ENCODE measurements at regions not wholly inside any gene's neighbourhood (a gene's known extent, or its start where the extent isn't known, plus 50 kb on each side); places are given as distances from the start of the nearest gene placed in this dataset.
A peak's percentile ranks its signal among the peaks of the same experiment; 100 is the strongest.

DNA sequence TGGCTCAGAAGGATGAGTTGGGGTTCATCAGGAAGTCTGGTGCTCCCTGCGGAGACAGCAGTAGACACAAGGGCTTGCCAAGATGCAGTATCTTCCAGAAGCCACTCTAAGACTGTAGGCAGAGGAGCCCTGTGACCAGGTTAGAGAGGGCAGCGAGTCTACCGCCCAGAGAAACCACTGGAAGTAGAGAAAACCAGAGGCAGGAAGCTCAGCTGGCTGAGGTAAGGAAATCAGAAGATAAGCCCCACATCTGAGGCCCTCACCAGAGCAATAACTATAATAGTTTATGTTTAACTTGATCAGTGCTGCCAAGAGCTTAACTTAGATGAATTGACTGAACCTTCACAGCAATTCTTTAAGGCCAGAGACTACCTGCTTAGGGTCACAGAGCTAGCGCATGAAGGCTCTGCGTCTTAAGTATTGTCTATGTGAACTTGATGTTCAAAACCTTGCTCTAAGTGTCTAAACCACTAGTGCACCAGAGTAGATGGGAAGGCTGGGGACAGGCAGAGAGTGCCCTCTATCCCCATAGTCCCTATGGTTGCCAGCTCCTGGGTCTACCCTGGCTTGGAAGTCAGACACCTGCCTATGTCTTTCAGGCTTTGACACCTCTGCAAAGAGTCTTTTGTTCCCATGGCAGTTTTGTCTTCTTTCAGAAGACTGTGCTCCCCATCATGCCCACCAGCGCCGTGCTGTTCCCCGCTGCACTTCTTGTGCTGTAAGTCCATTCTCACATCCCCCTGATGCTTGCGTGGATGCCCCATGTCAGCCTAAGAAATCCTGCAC lies 228.2 kb upstream of the KLF4 start:
- no peak for DNase-seq

DNA sequence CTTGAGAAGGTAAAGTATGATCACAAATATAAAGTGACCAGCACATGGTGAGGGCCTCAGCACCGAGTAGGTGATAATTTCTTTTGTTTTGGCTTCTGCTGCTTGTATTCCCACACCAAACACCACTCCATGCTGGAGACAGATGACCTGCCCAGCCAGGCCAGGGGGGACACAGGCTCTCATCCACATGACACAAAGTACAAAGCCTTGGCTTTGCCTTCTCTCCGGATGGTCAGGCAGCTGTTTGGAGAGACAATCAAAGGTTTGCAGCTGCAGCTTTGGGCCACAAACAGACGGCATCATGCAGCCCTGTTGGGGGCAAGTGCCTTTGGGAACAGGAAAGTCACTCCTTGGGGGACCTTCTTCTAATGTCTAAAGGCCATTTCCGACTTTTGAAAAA lies 226.2 kb upstream of the KLF4 start:
- DNase-seq: no peak

- no peak for DNase-seq
Observed at GRCh38 chr9:107713470-107713869, 223.9 kb upstream of the KLF4 start.

DNA sequence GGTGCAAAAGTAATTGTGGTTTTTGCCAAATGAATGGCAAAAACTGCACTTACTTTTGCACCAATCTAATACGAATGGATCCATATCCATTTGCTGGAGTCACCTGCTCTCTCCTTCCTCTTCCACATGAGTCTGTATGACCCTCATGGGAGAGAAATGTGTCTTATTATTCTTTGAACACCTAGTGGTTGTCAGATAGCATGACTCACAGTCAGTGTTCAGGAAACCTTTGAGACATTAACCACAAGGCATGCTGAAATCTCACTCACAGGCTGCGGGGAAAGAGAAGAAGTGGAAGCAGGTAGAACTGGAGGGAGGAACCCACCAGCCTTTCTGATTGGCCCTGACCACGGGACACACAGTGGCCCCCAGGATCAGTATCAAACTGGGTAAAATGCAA lies 222.8 kb upstream of the KLF4 start:
- no peak for DNase-seq

- peak; percentile 49 for DNase-seq
Observed at GRCh38 chr9:107711542-107711941, 222.0 kb upstream of the KLF4 start.

DNA sequence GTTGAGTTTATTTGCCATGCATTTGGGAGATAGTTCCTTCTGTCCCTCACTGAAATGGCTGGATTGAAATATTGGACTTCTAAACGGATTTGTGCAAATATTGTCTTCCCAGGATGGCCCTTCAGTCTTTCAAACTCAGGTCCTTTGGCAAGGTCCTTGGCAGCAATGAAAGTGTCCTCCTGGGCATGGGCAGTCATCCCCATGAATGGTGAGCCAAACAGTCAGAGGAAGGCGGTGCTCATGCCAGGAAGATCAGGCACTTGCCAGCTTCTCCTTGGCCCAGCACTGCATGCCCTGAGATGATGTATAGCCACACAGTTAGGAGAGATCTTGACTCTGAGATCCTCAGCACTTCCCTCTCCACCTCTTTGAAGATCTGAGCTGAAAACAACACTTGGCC lies 221.4 kb upstream of the KLF4 start:
- no peak for DNase-seq

DNA sequence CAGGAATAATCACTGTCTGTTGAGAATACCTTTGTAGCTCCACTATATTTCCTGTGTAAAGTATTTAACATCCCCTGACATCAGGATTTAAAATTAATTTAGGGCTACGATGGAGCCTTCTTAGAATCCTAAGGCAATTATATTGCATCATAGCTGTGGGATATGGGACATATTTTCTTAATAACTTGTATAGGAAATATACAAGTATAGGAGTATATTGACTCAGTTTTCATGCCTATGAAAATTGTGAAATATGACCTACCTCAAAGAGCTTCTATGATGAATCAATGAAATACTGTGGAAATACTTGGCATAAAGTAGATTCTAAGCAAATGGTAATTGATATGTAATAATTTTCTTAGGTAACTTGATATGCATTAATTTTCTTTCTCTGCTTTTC lies 221.0 kb upstream of the KLF4 start:
- no peak for DNase-seq

GRCh38 chr9:107708791-107709190 lies 219.2 kb upstream of the KLF4 start:
- no peak for DNase-seq

GRCh38 chr9:107707915-107708441 lies 218.4 kb upstream of the KLF4 start:
- no peak for DNase-seq

DNA sequence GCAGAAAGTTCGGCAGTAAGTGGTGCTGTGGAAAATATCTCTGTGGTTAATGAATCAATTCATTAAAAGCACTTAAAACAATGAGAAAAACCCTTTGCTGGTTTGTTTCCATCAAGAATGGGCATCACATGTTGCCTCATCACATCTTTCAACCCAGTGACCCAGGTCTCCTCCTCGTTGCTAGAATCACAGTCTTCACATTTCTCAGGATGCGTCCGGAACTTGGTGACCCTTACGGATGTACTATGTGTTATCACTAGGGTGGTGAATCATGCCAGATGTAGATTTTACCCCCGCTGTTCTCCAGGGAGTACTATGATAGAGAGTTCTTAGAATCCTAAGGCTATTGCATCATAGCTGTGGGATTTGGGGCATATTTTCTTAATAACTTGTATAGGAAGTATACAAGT lies 217.9 kb upstream of the KLF4 start:
- no peak for DNase-seq

GRCh38 chr9:107706701-107707427 lies 217.3 kb upstream of the KLF4 start:
- DNase-seq: no peak

- no peak for DNase-seq
Observed at GRCh38 chr9:107705521-107705920, 216.0 kb upstream of the KLF4 start.

DNA sequence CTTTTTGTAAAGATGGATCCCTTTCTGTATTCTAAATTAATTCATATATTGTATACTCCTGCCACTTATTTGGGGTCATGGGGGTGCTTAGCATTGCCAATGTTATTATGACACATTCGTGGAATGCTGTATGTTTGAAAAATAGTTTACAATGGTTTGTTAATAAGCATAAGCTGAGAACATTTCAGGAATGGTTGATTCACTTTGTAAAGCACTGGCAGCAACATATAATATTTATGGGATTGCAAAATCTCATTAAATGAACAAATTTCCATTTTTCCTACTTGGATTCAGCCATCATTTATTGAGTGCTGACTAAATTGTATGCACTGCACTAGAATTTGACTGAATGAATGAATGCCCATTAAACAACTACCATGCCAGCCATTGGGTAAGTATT lies 215.2 kb upstream of the KLF4 start:
- DNase-seq: no peak

DNA sequence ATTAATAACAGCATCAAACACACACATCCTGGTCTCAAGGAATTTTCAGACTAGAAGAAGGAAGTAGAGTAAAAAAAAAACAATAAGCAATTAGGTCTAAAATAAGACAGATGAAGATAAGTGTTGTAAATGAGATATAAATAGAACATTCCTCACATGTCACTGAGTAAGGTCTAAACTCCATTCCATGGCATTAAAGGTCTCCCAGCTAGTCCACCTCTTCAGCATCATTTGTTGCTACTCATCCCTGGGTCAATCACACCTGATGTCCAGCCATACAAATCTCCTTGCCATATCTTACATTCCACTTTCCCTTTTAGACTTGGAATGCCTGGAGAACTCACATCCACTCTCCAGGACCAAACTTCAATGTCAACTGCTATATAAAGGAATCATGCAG lies 214.1 kb upstream of the KLF4 start:
- DNase-seq: no peak

GRCh38 chr9:107700847-107701246 lies 211.3 kb upstream of the KLF4 start:
- DNase-seq: no peak

GRCh38 chr9:107699231-107699630 lies 209.7 kb upstream of the KLF4 start:
- DNase-seq: no peak

DNA sequence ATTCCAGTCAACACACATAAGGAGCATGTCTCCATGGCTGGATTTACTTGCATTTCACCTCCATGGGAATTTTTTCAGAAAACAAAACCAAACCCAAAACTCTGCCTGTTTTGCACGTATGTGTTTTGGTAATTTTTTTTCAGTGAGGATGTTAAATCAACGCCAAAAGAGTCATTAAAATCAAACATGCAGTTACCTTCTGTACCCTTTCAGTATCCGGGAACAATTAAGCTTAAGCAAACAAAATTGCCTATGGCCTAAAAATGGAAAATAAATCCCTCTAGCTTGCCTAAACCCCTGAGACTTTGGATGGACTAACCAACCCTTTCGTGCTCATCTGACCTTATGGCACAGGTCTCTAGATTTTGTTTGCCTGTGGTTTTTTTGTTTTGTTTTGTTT lies 209.2 kb upstream of the KLF4 start:
- DNase-seq: no peak

- no peak for DNase-seq
Observed at GRCh38 chr9:107696302-107696701, 206.7 kb upstream of the KLF4 start.

- DNase-seq: no peak
Observed at GRCh38 chr9:107694390-107694789, 204.8 kb upstream of the KLF4 start.

DNA sequence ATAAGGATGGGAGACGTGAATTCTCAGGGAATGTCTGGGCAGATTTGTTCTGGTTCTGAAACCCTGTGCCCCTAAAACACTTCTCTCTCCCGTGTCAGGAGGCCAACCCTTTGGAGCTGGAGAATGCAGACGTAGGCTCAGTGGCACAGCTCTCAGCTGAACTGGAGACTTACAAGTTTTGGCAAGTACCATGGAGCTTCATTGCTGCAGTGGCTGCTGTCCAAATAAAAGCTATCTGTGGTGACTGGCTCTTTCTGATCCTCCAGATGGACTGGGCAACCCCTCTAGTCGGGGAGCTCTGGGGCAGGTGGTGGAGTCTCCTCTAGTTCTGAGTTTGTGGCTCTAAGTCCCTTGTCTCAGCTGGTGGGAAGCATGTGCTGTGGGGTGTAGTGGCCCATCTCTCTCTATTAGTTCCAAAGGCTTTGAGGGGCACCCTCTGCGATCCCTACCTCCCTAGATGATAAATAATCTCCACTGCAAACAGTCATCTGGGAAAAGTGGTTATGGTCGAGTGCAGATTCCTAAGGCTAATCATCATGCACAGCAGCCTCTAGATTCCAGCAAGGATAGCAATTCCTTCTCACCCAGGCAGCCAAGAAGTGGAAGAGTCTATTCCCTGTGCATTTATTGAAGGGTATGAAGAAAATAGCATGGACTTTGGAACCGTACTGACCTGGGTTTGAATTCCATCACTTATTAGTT lies 204.2 kb upstream of the KLF4 start:
- DNase-seq: no peak

DNA sequence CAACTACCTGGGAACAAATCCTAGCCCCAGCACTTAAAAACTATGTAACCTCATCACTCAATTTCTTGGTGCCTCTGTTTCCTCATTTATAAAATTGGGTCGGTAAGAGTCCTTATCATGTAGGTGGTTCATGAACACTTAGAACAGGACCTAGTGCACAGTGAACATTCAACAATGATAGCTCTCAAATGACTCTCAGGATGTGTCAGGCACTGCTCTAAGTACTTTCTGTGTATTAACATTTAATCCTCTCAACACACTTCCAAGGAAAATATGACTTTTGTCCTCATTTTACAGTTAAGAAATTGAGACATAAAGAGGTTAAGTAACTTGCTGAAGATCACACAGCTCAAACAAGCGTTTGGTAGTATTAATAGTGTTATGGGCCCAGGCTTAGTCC lies 202.1 kb upstream of the KLF4 start:
- no peak for DNase-seq

DNA sequence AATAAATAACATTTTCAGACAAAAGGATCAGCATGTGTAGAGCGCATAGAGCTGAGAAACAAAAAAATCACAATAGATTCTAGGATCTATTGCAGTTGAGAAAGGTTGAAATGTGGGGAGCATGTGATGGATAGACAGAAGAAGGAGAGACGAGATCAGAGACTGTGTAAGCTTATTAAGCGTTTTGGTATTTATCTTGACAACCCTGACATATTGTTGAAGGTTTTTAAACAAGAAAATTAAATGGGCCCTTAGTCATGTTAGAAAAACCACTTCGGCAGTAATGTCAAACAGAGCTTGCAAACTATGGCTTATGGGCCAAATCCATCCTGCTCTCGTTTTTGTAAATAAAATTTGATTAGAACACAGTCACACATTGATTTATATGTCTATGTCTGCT lies 200.5 kb upstream of the KLF4 start:
- DNase-seq: no peak

GRCh38 chr9:107688728-107689127 lies 199.2 kb upstream of the KLF4 start:
- no peak for DNase-seq

GRCh38 chr9:107685901-107686300 lies 196.3 kb upstream of the KLF4 start:
- no peak for DNase-seq
